ENCODE measurements at regions not wholly inside any gene's neighbourhood (a gene's known extent, or its start where the extent isn't known, plus 50 kb on each side); places are given as distances from the start of the nearest gene placed in this dataset.

GRCh38 chr9:36763778-36764177, 191.1 kb downstream of the MELK start:
- DNase-seq = no peak

- DNase-seq = no peak
Observed at GRCh38 chr9:36764364-36765076, 191.8 kb downstream of the MELK start.

GRCh38 chr9:36765077-36765390, 192.3 kb downstream of the MELK start:
- DNase-seq = no peak

- DNase-seq = peak in 1 of 2 donors; percentile 7
Observed at GRCh38 chr9:36765468-36766341, 193.0 kb downstream of the MELK start.

- no peak for DNase-seq
Observed at GRCh38 chr9:36768677-36769076, 196.0 kb downstream of the MELK start.

GRCh38 chr9:36770025-36770424, 197.3 kb downstream of the MELK start:
- no peak for DNase-seq

GRCh38 chr9:36772449-36773403, 200.0 kb downstream of the MELK start:
- DNase-seq = peak in 1 of 2 donors; percentile 9

GRCh38 chr9:36778682-36779081, 206.0 kb downstream of the MELK start:
- DNase-seq = no peak

- no peak for DNase-seq
Observed at GRCh38 chr9:36779582-36779981, 206.9 kb downstream of the MELK start.

- DNase-seq = no peak
Observed at GRCh38 chr9:36780186-36780585, 207.5 kb downstream of the MELK start.

- DNase-seq = no peak
Observed at GRCh38 chr9:36781533-36781932, 208.8 kb downstream of the MELK start.
